ENCODE measurements at regions not wholly inside any gene's neighbourhood (a gene's known extent, or its start where the extent isn't known, plus 50 kb on each side); places are given as distances from the start of the nearest gene placed in this dataset.
"Not testable (repeated sequence)": the region's sequence is repeated elsewhere in the genome, so short reads cannot be mapped to it uniquely, and the experiment has no call there.

DNA sequence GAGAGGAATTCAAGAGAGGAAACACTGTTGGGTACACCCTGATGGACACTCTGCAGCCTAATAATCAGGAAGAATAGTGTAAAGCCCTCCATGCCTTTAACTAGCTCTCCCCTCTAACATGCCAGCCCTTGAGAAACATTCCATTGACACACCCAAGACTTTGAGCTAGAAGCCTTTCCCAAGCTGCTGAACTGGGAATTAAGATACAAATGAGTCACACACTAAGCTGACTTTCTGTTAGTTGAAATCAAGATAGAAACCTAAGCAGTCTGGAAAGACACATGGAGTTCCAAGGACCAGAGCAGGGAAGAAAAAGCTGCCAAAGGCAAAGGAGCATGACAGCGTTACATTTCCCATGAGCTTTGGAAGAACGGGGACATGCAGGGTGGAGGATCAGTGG lies 380.8 kb downstream of the NPHP4 start:
- Mint-ChIP-seq H3K27me3 (ENCODE audit: low read depth) (peaks cover 17% of the 10 kb centered on the region), H3K36me3 (ENCODE audit: low read depth) (no peaks in the 10 kb centered on the region)

DNA sequence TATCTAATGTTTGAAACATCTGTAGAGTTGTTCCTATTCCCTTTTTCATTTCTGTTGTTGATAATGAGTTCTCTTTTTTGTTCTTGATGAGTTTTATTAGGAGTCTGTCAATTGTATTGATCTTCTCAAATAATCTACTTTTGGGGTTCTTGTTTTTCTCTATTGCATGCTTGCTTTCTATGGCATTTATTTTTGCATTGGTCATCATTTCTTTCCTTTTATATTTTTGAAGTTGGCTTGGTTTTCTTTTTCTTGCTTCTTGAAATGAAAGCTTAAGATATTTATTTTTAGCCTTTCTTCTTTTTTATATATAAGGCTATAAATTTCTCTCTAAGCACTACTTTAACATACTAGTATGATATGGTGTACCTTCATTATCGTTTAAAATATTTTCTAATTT lies 381.8 kb downstream of the NPHP4 start:
- Mint-ChIP-seq H3K9me3 (no peaks in the 10 kb centered on the region), H3K4me1 (ENCODE audit: low read depth) (no peaks in the 10 kb centered on the region), H3K36me3 (ENCODE audit: low read depth) (no peaks in the 10 kb centered on the region), H3K27ac (no peak overlapping the region), H3K27me3 (ENCODE audit: low read depth) (peaks cover 15% of the 10 kb centered on the region), H3K4me3 (no peak overlapping the region)

More for the DNA sequence above, 380.8 kb downstream of the NPHP4 start:
- Mint-ChIP-seq H3K27ac (no peak overlapping the region), H3K4me3 (no peak overlapping the region), H3K4me1 (ENCODE audit: low read depth) (no peaks in the 10 kb centered on the region), H3K9me3 (no peaks in the 10 kb centered on the region)

- H3K9me3 Mint-ChIP-seq, result no peaks in the 10 kb centered on the region
- H3K36me3 Mint-ChIP-seq (ENCODE audit: low read depth), result no peaks in the 10 kb centered on the region
- H3K4me1 Mint-ChIP-seq (ENCODE audit: low read depth), result no peaks in the 10 kb centered on the region
- H3K27ac Mint-ChIP-seq, result no peak overlapping the region
- no peak overlapping the region for H3K4me3 Mint-ChIP-seq
- peaks cover 11% of the 10 kb centered on the region for H3K27me3 Mint-ChIP-seq (ENCODE audit: low read depth)
Observed at GRCh38 chr1:5603353-5604104, 388.7 kb downstream of the NPHP4 start.

DNA sequence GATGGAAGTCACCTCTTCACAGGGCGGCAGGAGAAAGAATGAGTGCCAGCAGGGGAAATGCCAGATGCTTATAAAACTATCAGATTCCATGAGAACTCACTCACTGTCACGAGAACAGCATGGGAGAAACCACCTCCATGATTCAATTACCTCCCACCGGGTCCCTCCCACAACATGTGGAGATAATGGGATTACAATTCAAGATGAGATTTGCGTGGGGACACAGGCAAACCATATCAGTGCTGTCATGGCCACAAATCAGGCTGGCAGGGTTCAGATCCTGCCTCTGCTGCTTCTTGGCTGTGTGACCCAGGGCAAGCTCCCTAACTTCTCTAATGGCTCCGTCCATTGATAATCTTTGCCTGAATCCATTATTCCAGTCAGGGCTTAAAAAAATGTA lies 389.5 kb downstream of the NPHP4 start:
- not testable (repeated sequence) for H3K4me3 Mint-ChIP-seq; H3K27ac Mint-ChIP-seq; H3K4me1 Mint-ChIP-seq (ENCODE audit: low read depth); H3K9me3 Mint-ChIP-seq; H3K36me3 Mint-ChIP-seq (ENCODE audit: low read depth)
- peaks cover 10% of the 10 kb centered on the region for H3K27me3 Mint-ChIP-seq (ENCODE audit: low read depth)

GRCh38 chr1:5601516-5601915 lies 390.7 kb downstream of the NPHP4 start:
- Mint-ChIP-seq H3K9me3 (no peaks in the 10 kb centered on the region), H3K27ac (no peak overlapping the region), H3K27me3 (ENCODE audit: low read depth) (peaks cover 10% of the 10 kb centered on the region), H3K4me1 (ENCODE audit: low read depth) (no peaks in the 10 kb centered on the region), H3K4me3 (no peak overlapping the region), H3K36me3 (ENCODE audit: low read depth) (no peaks in the 10 kb centered on the region)

DNA sequence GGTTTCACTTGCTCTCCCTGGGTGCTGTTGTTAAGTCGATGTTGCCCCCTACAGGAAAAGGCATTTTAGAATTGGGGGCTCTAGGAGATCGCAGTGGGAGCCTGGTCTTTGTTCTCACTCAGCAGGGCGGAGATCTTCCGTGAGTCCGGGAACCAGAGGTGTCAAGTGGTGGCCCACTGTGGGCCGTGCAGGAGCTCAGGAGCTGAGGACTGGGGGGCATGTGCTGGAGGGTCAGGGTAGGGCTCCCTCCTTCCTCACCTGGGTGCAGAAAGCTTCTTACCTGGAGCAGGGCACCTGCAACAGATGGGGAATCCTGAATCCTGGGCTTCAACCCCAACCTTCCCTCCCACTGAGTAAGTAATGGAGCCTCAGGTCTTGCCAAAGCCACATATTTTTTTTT lies 392.7 kb downstream of the NPHP4 start:
- Mint-ChIP-seq H3K4me3 (no peak overlapping the region), H3K36me3 (ENCODE audit: low read depth) (no peaks in the 10 kb centered on the region), H3K9me3 (no peaks in the 10 kb centered on the region), H3K27me3 (ENCODE audit: low read depth) (peaks cover 10% of the 10 kb centered on the region), H3K4me1 (ENCODE audit: low read depth) (no peaks in the 10 kb centered on the region), H3K27ac (no peak overlapping the region)

DNA sequence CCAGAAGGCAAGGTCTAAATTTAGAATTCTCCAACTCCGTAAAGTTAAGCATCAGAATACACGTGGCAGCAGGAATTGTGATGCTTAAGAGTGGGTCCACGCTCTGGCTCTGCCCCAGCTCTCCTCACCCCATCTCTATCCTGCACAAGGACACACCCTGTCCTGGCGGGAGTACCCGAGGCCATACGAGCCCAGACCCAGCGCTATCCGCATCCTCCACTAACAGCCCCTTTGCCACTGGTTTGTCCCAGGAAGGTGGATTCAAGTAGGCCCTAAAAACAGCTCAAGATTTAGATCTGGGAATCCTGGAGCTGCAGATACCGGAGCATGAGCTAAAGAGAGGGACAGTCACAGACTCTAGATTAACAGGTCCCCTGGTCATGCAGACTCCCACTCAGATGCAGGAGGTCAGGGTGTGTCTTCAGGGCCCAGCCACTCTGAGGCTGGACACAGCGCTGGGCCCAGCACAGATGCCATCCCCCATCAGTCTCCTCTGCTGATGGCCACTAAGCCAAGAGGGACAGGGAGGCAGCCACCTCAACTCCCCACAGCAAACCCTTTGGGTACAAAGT lies 393.3 kb downstream of the NPHP4 start:
- no peaks in the 10 kb centered on the region for H3K9me3 Mint-ChIP-seq
- H3K27me3 Mint-ChIP-seq (ENCODE audit: low read depth), result peaks cover 4% of the 10 kb centered on the region

DNA sequence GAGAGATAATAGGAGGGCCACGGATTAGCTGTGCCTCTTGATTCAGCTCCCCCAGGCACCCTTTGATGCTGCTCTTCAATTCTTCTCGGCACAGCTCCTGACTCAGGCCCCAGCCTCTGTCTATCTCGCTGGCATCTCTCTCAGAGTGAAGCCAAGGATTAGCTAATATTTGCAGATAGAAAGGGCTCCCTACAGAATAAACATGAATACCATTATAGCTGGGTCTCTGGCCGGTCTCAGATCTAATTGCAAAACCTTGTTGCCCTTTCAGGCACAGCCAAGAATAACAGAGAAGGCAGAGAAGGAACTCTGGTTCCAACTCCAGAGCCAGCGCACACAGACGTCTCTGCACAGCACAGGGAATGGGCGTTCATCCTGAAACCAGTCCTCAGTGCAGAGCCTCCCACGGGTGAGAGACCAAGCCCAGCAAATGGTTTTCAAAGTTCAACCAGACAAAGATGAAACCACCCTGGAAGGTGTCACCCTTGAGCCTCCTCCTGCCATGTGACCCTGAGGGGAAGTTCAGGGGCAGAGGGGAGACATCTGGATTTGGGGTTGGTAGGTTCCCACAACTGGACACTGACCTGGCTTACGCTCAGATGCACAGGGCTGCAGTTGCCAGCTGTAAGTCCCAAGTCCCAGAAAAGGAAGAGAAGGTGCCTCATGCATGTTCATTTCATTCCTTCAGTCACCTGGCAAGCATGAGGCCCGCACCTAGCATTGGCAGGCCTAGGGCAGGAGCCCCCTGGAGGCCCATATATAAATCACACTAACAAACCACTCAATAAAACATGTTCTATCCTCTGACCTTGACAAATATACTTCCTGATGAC lies 394.0 kb downstream of the NPHP4 start:
- Mint-ChIP-seq H3K27me3 (ENCODE audit: low read depth) (no peaks in the 10 kb centered on the region), H3K4me3 (no peak overlapping the region), H3K4me1 (ENCODE audit: low read depth) (no peaks in the 10 kb centered on the region), H3K9me3 (no peaks in the 10 kb centered on the region), H3K36me3 (ENCODE audit: low read depth) (no peaks in the 10 kb centered on the region), H3K27ac (no peak overlapping the region)

More for the DNA sequence above, 393.3 kb downstream of the NPHP4 start:
- no peak overlapping the region for H3K4me3 Mint-ChIP-seq
- H3K36me3 Mint-ChIP-seq (ENCODE audit: low read depth), result no peaks in the 10 kb centered on the region
- no peak overlapping the region for H3K27ac Mint-ChIP-seq
- no peaks in the 10 kb centered on the region for H3K4me1 Mint-ChIP-seq (ENCODE audit: low read depth)

DNA sequence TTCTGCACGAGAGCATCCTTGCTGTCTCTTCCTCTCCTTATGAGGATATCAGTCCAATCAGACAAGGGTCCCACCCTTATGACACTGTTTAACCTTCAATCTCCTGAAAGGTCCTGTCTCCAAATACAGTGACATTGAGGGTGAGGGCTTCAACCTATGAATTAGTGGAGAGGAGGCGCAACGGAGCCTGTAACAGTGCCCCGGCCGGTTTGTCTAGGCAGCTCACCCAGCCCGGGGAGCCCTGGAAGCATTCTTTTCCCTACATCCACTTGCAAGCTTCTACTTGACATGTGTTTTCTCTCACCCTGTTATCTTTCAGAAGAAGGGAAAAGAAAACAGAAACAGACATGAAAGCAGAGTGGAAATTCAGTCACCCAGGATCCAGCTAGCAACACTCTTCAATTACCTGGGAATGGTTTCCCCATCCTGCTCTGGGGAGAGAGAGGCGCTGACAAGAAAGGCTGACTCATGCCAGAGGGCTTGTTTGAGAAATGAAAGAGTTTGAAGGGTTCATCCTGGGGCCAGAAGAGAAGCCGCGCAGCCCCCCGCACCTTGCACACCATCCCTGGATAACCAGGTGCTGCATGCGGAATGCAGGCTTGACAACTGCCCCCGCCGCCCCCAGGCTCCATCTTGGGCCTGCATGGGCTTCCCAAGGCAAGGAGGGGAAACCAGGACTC lies 394.9 kb downstream of the NPHP4 start:
- Mint-ChIP-seq H3K4me3 (no peak overlapping the region), H3K27me3 (ENCODE audit: low read depth) (no peaks in the 10 kb centered on the region), H3K4me1 (ENCODE audit: low read depth) (no peaks in the 10 kb centered on the region), H3K9me3 (no peaks in the 10 kb centered on the region), H3K36me3 (ENCODE audit: low read depth) (no peaks in the 10 kb centered on the region), H3K27ac (no peak overlapping the region)

- Mint-ChIP-seq H3K9me3 (no peaks in the 10 kb centered on the region), H3K27ac (no peak overlapping the region), H3K4me1 (ENCODE audit: low read depth) (no peaks in the 10 kb centered on the region)
Observed at GRCh38 chr1:5596651-5597050, 395.6 kb downstream of the NPHP4 start.

GRCh38 chr1:5595531-5596170 lies 396.6 kb downstream of the NPHP4 start:
- Mint-ChIP-seq H3K9me3 (peaks cover 6% of the 10 kb centered on the region), H3K4me1 (ENCODE audit: low read depth) (no peaks in the 10 kb centered on the region), H3K27me3 (ENCODE audit: low read depth) (no peaks in the 10 kb centered on the region), H3K27ac (no peak overlapping the region), H3K36me3 (ENCODE audit: low read depth) (no peaks in the 10 kb centered on the region), H3K4me3 (no peak overlapping the region)

More at GRCh38 chr1:5596651-5597050, 395.6 kb downstream of the NPHP4 start:
- H3K36me3 Mint-ChIP-seq (ENCODE audit: low read depth), result no peaks in the 10 kb centered on the region
- no peaks in the 10 kb centered on the region for H3K27me3 Mint-ChIP-seq (ENCODE audit: low read depth)
- no peak overlapping the region for H3K4me3 Mint-ChIP-seq

- no peaks in the 10 kb centered on the region for H3K36me3 Mint-ChIP-seq (ENCODE audit: low read depth)
- peaks cover 12% of the 10 kb centered on the region for H3K9me3 Mint-ChIP-seq
- no peak overlapping the region for H3K27ac Mint-ChIP-seq
- no peaks in the 10 kb centered on the region for H3K4me1 Mint-ChIP-seq (ENCODE audit: low read depth)
- H3K4me3 Mint-ChIP-seq, result no peak overlapping the region
- no peaks in the 10 kb centered on the region for H3K27me3 Mint-ChIP-seq (ENCODE audit: low read depth)
Observed at GRCh38 chr1:5594056-5594956, 397.9 kb downstream of the NPHP4 start.

GRCh38 chr1:5590717-5591116 lies 401.5 kb downstream of the NPHP4 start:
- Mint-ChIP-seq H3K27me3 (ENCODE audit: low read depth) (no peaks in the 10 kb centered on the region), H3K4me1 (ENCODE audit: low read depth) (no peaks in the 10 kb centered on the region), H3K4me3 (no peak overlapping the region), H3K9me3 (peaks cover 12% of the 10 kb centered on the region), H3K36me3 (ENCODE audit: low read depth) (no peaks in the 10 kb centered on the region), H3K27ac (no peak overlapping the region)

Measured in T-helper 1 cell treated with Interleukin-12 subunit alpha and Interleukin-12 subunit beta and Interleukin-4 antibody, amounts not matched to agents 30 μg/mL and 1 μg/mL, for 36 hours (primary cell).